Kasumi-1 (cell line): ENCODE measurements at regions not wholly inside any gene's neighbourhood (a gene's known extent, or its start where the extent isn't known, plus 50 kb on each side); places are given as distances from the start of the nearest gene placed in this dataset.
"Not testable (repeated sequence)": the region's sequence is repeated elsewhere in the genome, so short reads cannot be mapped to it uniquely, and the experiment has no call there.

Source experiments
- DNase-seq, 2 experiments: peaks; one replicate each; lab custom pipeline; 2025; lab: John Stamatoyannopoulos, UW

DNA sequence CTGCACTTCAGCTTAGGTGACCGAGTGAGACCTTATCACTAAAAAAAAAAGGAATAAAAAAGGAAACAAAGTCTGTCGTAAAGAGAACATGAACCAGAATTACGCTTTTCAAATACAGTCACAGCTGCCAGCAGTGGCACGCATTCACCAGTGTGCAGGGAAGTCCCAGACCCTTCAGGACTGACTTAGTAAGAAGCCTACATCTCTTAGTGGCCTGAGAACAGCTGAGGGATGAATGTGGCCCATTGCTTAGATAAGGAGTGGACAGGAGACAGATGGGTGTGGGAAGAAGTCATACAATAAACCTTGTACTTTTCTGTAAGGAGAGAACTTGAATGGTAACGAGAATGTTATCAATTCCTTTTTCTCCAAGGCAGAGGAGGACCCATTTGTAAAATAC, 178.5 kb downstream of the JCAD start:
- DNase-seq, result no peak

DNA sequence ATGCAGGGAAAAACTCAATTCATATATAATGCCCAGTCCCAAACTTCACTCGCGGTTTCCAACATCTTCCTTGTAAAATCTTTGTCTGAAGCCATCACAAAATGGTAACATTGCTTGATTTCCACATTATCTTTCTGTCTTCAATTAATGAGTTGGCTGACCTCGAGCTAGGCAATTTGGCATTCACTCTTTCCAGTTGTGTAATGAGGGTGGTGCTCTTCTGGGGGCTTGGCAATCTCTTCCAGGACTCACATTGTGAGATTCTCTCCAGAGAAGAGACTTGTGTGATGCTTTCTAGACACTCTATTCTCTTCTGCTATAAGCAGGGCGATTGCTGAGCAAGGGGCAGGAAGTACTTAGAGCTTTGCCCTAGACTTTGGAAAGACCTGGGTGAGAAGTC, 179.5 kb downstream of the JCAD start:
- DNase-seq, result no peak

DNA sequence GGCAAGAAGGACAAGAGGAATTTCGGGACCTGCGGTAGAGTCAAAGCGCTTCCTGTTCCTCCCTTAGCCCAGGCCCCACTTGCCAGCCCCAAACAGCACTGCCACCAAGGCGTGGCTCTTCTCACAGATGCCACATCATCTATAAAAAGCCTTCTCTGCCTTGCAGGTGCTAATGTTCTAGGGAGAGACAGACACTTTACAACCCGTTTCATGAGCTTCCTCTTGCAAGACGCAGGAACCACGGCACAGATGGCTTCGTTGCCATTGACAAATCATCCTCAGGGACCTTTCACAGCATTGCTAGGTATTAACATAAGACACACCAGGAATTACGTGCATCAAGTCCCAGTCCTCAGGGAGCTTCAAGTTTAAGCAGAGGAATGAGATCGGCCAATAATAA, 180.9 kb downstream of the JCAD start:
- DNase-seq, result peak; percentile 92 to 94

DNA sequence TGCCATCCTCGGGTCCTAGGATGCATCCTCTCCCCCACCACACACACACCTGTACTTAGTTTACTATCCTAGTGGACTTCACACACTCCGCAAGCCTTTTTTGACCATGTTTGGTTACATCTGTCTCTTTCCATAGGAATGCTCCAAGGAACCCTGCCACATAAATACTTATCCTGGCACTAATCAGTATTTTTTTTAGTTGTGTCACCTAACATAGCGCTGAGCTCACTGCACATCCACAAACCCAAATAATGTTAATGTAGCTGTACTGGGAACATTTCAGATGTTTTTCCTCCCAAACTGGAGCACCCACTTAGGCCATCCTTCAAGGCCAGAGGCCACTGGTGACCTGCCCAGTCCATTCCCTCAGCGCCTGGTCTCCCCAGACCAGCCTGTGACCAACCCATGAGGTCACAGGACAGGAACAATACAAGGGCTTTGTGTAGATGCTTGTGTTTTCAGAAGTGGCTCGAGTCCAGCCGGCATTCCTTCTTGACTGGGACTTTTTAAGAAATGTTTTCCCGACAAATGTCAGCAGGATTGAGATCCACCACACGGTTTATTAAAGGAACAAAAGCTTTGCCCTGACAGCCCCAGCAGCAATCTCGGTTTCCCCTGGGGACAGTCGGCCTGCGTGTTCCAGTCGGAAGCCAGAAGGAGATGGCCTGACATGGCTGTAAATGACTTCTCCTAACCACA, 181.4 kb downstream of the JCAD start:
- DNase-seq, result no peak

DNA sequence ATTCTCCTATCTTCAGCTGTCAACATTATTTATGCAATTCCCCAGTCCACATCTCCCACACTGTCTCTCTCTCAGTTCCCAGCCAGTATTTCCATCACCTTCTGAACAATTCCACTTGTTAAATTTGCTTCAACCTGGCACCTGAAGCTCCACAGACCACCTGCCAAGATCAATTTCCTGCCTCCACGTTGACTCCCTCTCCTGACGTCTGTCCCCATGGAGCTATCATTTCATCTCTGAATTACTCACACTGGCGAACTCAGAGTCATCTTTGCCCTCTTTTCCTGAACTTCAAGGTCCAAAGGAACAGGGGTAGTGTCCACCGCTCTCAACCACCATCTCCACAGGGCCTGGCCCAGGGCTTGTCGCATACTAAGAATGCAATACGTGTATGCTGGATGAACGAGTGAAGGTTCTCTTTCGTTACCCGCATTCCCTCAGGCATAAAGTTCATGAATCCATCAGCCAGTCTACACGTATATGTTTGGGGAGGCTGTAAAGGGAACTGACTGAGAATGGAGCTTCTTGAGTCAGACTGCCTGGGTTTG, 183.3 kb downstream of the JCAD start:
- no peak for DNase-seq

DNA sequence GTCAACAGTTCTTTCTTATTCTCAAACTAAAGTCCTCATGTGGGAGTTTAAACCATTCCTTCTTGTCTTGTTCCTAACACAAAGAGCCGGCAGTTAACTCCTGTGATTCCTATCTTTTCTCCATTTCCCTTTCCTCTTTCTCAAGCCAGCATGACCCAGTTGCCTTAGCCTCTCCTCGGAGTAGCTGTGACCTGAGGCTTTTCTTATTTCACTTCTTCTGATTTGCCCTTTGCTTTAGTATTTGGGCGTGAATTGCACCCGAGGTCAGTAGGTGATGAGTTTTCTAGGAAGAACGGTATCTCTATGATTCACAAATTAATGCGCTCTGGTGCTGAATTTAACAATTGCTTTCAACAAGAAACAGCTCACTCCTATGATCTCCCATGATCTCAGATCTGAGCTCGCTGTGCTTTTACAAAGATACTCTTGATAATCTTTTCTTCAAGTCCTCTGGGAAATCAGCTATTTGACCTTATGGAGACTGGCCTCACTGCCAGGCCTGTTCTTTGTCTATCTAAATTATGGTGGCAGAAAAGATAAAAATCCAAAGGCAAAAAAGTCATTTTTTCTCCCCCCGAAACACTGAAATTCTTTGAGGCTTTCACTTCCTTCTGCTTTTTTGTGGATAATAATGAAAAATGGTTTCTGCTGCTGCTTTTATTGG, 184.6 kb downstream of the JCAD start:
- DNase-seq, result peak; percentile 56 to 59

DNA sequence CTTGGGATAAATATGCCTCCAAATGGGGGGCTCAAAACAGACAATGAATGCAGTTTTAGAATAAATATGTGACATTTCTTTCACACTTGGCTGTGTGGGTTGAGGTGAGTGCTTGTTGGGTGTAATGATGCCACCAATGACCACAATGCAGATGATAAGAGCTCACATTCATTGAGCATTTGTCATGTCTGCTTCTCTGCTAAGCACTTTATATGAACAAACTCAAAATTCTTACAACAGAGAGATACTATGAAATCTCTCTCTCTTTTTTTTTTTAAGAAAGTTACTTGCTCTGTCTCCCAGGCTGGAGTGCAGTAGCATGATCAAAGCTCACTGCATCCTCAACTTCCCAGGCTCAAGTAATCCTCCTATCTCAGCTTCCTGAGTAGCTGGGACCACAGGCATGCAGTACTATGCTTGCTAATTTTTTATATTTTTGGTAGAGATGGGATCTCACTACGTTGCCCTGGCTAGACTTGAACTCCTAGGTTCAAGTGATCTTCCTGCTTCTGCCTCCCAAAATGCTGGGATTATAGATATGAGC, 185.4 kb downstream of the JCAD start:
- DNase-seq, result no peak

DNA sequence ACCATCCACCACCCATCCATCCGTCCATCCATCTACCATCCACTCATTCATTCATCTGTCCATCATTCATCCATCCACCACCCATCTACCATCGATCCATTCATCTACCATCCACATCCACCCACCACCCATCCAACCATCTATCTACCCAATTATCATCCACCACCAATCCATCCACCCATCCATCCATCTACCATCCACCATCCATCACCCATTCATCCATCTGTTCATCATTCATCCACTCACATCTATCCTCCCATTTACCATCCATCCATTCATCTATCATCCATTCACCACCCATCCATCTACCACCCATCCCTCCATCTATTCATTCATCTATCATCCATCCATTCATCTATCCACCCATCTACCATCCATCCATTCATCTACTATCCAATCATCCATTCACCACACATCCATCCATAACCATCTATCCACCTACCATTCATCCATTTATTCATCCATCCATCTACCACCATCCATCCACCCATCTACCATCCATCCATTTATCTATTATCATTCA, 188.8 kb downstream of the JCAD start:
- no peak for DNase-seq

DNA sequence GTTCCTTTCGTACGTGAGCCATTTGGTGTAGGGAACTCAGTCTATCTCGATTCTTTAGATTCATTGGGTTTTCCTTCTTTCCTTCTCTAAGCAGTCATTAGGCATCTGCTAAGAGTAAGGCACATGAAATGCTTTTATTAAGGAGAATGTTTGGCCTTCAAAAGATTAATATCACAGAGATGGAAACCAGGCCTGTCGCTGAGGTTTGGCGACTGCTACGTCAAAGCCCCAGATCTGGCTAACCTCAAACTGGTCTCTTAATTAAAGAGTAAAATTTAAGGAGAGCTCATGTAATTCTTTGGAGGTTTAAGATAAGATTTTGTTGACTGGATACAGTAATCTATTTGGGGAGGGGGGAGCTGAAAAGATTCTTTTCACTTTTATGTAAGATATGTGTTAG, 189.8 kb downstream of the JCAD start:
- DNase-seq, result no peak

DNA sequence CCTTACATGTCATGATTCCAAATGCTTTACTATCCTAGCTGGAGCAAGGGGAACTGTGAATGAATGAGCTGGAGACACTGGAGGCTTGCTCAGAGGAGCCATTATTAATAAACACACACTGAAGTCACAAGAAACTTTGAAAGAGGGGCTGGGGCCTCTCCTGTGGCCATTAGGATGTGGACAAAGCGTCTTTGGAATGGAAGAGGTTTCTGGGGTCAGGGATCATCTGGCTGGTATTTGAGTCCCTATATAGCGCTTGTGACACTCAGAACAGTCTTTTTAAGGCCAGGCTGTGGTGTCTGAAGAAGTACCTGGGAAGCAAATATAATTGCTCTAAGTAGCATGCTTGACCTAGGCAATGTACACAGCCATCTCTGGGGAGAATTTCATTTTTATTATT, 193.0 kb downstream of the JCAD start:
- no peak for DNase-seq

DNA sequence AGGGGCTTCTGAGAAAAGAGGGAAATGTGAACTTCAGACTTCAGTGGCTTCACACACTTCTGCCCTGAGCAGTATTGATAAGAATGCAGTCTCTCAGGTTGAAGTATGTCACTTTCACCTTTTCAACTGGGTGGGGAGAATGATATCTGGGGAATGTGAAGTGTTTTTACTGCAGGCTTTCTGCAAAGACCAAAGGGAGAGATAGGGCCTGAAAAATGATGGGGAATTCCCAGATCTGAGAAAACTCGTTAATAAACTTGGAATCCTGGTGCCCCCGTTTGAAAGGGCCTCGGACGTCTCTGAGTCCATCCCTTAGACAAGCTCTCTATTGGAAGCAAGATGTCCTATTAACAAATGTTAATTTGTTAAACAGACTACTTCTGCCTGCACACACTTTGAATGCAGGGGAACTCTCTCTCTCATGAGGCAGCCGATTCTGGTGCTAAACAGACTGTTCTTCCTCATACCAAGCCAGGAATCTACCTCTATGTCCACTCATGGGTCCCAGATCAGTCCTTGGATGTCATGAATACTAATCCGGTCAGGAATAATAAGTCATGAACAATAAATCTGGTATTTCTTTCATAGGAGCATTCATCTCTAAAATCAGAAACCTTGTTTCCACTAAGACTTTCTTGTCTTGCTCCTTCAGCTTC, 193.6 kb downstream of the JCAD start:
- no peak for DNase-seq

DNA sequence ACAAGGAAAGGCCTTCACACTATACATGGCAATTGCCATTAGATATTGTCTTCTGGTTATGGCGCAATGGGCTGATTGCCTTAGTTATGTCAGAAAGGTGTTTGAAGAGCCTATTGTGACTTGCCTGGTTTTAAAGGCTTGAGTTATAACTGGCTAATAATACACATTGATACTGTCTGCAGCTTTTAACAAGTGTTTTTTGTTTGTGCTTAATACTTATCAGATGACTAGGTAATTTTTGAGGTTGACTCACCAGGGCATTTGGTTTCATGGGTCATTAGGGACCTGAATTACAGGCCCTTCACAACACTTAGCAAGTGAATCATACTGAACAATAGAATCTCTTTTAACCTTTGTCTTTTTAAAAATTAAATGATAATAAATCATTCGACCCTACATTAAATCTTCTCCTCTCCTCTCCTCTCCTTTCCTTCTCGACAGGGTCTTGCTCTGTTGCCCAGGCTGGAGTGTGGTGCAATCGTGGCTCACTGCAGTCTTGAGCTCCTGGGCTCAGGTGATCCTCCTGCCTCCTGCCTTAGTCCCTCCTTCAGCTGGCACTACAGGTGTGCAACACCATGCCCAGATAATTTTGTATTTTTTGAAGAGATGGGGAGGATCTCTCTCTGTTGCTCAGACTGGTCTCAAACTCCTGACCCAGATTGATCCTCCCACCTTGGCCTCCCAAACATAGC, 196.3 kb downstream of the JCAD start:
- no peak for DNase-seq

DNA sequence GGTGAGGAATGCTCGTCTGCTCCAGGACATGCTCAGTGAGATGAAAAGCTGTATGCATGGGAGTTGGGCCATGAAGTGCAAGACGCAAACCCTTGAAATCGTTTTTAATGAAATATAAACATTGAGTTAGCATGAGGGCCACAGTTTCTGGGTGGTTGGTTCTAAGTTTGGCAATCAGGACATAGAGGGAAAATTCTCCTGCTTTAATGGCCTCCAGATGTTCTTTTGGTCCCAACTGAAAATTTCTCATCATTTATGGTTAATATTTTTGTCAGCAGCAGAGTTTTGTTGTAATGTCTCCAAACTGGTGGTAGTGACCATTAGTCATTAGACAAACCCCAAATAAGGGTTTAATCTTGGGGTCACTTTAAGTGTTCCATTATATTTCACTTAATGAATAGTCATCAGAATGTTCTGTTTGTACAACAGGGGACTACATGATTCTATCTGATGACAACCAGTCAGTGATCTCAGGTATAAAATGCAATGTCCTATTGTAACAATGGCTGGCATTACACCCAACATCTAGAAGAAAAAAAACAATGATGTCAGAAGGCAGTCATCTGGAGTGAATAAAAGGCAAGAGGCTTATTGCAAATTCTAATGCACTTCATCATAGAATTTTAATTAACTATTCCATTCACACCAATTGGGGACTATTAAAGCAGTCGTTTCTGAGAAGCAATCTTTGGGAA, 197.4 kb downstream of the JCAD start:
- DNase-seq, result no peak

DNA sequence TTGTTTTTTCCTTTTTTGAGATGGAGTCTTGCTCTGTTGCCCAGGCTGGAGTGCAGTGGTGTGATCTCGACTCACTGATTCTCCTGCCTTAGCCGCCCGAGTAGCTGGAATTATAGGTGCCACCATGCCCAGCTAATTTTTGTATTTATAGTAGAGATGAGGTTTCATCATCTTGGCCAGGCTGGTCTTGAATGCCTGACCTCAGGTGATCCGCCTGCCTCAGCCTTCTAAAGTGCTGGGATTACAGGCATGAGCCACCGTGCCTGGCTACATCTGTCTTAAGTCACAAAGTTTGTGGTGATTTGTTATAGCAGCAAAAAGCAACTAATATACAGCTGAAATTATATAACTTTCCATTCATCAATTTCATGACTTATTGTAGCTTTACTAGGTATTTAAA, 198.2 kb downstream of the JCAD start:
- DNase-seq, result not testable (repeated sequence)

DNA sequence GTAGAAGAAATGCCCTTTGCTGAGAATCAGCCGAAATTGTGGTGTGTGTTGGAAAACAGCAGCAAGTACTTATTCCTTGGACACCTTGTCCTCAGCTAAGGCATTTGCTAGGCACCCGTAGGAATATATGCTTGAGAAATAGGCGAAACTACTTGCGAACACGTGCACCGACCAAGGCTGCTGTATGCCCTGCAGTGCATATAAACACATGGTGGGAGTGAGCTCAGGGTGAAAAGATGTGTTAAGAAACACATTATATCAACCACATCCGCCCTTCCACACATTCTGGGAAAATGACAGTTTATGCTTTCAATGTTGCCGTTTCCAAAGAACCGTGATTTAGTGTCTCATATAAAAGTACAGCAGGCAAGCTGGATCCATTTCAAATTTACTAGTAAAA, 199.2 kb downstream of the JCAD start:
- no peak for DNase-seq

DNA sequence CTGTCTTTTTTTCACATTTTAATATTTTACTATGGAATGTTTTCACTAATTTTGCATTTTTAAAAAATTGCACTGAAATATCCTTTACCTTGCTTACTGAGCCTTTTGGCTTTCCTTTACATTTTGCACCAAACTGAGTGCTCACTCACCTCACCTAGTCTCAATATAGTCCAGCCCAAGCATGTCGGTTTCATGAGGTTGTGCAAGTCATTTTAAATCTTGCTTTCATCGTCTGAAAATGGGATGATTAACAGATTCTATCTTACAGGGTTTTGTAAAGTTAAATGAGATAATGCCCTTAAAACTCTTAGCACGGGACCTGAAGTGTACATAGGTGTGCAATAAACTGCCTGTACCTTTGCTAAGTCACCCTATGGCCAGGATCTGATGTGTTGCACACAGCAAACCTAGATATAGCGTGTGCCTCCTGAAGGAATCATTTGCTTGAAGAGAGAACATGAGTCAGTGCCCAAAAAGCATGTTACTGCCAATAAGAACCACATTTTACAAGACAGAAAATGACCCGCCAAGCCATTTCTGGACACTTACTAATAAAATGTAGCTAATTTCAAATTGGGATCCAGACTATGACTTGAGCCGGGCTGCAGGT, 199.8 kb downstream of the JCAD start:
- DNase-seq, result no peak

DNA sequence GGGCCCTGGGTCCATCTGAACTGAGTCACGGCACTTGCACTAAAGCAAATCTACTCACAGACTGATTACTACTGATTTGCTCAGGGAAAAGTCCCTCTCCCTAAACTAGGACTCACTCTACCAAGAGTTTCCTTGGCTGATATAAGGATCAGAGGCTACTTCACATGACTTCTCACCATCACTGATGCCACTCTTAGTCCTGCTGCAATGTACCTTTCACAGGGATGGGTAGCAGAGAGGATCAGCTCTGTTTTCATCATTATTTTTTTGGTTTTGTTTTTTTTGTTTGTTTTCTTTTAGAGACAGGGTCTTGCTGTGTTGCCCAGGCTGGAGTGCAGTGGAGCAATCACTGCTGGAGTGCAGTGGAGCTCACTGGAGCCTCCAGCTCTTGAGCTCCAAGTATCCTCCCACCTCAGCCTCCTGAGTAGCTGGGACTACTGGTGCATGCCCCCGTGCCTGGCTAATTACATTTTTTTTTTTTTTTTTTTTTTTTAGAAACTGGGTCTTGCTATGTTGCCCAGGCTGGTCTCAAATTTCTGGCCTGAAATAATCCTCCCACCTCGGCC, 200.6 kb downstream of the JCAD start:
- no peak for DNase-seq

DNA sequence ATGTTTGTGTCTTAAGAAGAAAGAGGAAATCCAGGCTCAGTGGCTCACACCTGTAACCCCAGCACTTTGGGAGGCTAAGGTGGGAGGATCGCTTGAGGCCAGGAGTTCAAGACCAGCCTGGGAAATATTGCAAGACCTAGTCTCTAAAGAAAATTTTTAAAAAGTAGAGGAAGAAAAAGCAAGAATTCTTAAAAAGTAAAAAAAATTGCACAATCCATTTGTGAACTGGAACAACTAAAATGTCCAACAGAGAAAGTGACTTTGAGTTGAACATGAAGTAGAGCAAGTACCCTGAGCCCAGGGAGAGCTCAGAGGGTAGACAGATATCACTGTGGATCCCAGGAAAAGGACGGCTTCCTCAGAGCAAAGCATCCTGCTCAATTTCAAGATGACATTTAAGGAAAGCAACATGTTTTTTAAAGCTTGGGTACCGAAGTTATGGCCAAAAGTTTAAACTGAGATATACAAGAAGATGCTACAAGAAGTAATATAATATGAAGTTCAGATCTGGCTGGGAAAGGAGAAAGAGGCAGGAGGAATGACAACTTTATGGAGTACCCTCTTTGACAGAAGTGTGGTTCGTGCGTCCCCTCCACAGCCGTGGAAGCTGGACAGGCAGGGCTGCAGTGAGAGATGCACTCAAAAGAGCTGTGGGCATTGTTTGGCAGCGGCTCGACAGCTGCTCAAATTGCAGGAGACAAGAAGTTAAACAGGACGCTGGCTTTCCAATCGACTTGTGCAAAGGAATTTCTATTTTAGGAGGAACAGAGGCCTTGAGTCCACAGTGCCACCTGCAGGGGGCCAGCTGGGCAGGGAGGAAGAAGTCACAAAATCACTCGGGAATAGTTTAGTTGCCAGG, 201.3 kb downstream of the JCAD start:
- DNase-seq, result peak; percentile 45 to 70

DNA sequence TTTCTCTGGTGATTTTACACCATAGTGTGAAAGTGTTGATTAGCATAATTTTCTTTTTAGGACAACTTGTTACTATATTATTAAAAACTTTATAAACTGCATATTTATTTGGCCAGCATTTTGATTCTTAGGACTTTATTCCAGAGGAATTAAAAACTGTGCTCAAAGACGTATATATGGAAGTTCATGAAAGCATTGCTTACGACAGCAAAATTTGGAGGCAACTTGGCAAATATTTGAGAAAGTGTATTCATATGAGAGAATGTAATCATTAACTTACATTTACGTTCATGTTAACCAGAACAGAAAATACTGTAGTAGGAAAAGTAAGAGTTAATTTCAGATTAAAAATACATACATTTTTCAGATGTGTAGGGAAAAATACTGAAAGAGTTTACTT, 203.1 kb downstream of the JCAD start:
- no peak for DNase-seq

DNA sequence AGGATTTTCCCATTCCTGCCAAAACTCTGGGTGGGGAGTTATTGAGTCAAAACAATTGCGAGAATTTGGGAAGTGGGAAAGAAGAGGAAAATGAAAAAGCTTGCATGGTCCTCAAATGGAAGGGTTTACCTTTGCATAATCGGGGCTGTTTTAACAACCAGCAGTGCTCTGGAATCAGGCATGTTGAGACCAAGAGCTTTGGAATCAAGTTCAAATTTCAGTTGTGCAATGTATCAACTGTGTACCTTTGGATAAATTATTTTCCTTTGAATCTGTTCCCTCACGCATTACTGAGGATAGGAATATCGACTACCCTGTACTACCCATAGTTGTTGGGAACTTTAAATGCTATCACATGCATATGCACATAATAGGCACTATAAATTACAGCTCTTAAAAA, 205.5 kb downstream of the JCAD start:
- DNase-seq, result no peak
